Type B pancreatic cell (in vitro differentiated cells): ENCODE measurements at regions not wholly inside any gene's neighbourhood (a gene's known extent, or its start where the extent isn't known, plus 50 kb on each side); places are given as distances from the start of the nearest gene placed in this dataset.

Source experiments
- DNase-seq: peaks from one replicate; pipeline ENCODE4 v3.0.0; 2021; ENCODE audit warnings: mixed read lengths; ENCODE audit not compliant: unreplicated experiment; ENCODE audit errors: extremely low spot score
- H3K27ac Mint-ChIP-seq: 2 replicates; pipeline ENCODE4 v1.8.0; 2021; ENCODE audit warnings: mild to moderate bottlenecking, mixed read lengths
- H3K27me3 Mint-ChIP-seq: 2 replicates; pipeline ENCODE4 v1.8.0; 2021; ENCODE audit warnings: mixed read lengths
- H3K36me3 Mint-ChIP-seq: 2 replicates; pipeline ENCODE4 v1.8.0; 2021; ENCODE audit warnings: mixed read lengths
- H3K4me1 Mint-ChIP-seq: one replicate; pipeline ENCODE4 v1.8.0; 2021; ENCODE audit warnings: mixed read lengths; ENCODE audit not compliant: unreplicated experiment
- H3K4me3 Mint-ChIP-seq: 2 replicates; pipeline ENCODE4 v1.8.0; 2021; ENCODE audit warnings: mild to moderate bottlenecking, mixed read lengths
- H3K9me3 Mint-ChIP-seq: 2 replicates; pipeline ENCODE4 v1.8.0; 2021; ENCODE audit warnings: mixed read lengths
- CTCF ChIP-seq: fragments of 200-600 bp; sonication (generic); conservative IDR thresholded peaks from 2 replicates; pipeline ENCODE4 v1.5.0; 2021; ENCODE audit warnings: antibody characterized with exemption, mild to moderate bottlenecking

GRCh38 chr6:141532211-141532610 is 600.5 kb upstream of the GJE1 start:
- H3K36me3 Mint-ChIP-seq = no peaks in the 10 kb centered on the region
- H3K27ac Mint-ChIP-seq = no peak overlapping the region
- TF ChIP-seq CTCF = no peak
- H3K4me1 Mint-ChIP-seq = no peaks in the 10 kb centered on the region
- no peak for DNase-seq
- peaks cover 4% of the 10 kb centered on the region for H3K9me3 Mint-ChIP-seq
- H3K27me3 Mint-ChIP-seq = no peaks in the 10 kb centered on the region
- H3K4me3 Mint-ChIP-seq = no peak overlapping the region

- Mint-ChIP-seq H3K27me3 (no peaks in the 10 kb centered on the region), H3K36me3 (no peaks in the 10 kb centered on the region), H3K9me3 (peaks cover 4% of the 10 kb centered on the region), H3K4me3 (no peak overlapping the region), H3K4me1 (no peaks in the 10 kb centered on the region), H3K27ac (no peak overlapping the region)
- no peak for TF ChIP-seq CTCF
- no peak for DNase-seq
Measured at GRCh38 chr6:141531040-141531439, 601.7 kb upstream of the GJE1 start.

GRCh38 chr6:141528596-141528995 is 604.1 kb upstream of the GJE1 start:
- no peaks in the 10 kb centered on the region for H3K27me3 Mint-ChIP-seq
- no peaks in the 10 kb centered on the region for H3K9me3 Mint-ChIP-seq
- TF ChIP-seq CTCF = no peak
- H3K27ac Mint-ChIP-seq = no peak overlapping the region
- DNase-seq = no peak
- H3K36me3 Mint-ChIP-seq = no peaks in the 10 kb centered on the region
- no peaks in the 10 kb centered on the region for H3K4me1 Mint-ChIP-seq
- no peak overlapping the region for H3K4me3 Mint-ChIP-seq

- no peaks in the 10 kb centered on the region for H3K36me3 Mint-ChIP-seq
- no peak overlapping the region for H3K27ac Mint-ChIP-seq
- no peaks in the 10 kb centered on the region for H3K27me3 Mint-ChIP-seq
- TF ChIP-seq CTCF = no peak
- H3K9me3 Mint-ChIP-seq = no peaks in the 10 kb centered on the region
- no peaks in the 10 kb centered on the region for H3K4me1 Mint-ChIP-seq
- no peak for DNase-seq
- no peak overlapping the region for H3K4me3 Mint-ChIP-seq
Measured at GRCh38 chr6:141526985-141527384, 605.7 kb upstream of the GJE1 start.

GRCh38 chr6:141521440-141521839 is 611.3 kb upstream of the GJE1 start:
- H3K9me3 Mint-ChIP-seq = no peaks in the 10 kb centered on the region
- no peak for DNase-seq
- H3K4me1 Mint-ChIP-seq = no peaks in the 10 kb centered on the region
- no peaks in the 10 kb centered on the region for H3K27me3 Mint-ChIP-seq
- TF ChIP-seq CTCF = no peak
- H3K27ac Mint-ChIP-seq = no peak overlapping the region
- no peaks in the 10 kb centered on the region for H3K36me3 Mint-ChIP-seq
- H3K4me3 Mint-ChIP-seq = no peak overlapping the region

- H3K36me3 Mint-ChIP-seq = no peaks in the 10 kb centered on the region
- DNase-seq = no peak
- H3K27ac Mint-ChIP-seq = no peak overlapping the region
- no peaks in the 10 kb centered on the region for H3K9me3 Mint-ChIP-seq
- H3K4me3 Mint-ChIP-seq = no peak overlapping the region
- no peaks in the 10 kb centered on the region for H3K27me3 Mint-ChIP-seq
- no peaks in the 10 kb centered on the region for H3K4me1 Mint-ChIP-seq
- TF ChIP-seq CTCF = no peak
Measured at GRCh38 chr6:141513830-141514229, 618.9 kb upstream of the GJE1 start.
